Upper lobe of right lung (tissue), 1 donor: ENCODE measurements at regions not wholly inside any gene's neighbourhood (a gene's known extent, or its start where the extent isn't known, plus 50 kb on each side); places are given as distances from the start of the nearest gene placed in this dataset.

ENCODE experiments used
- ATAC-seq: fragments of 200-7000 bp; cut with Tn5 transposase; one replicate; pipeline ENCODE4 v1.9.1; 2020; ENCODE audit warnings: mild to moderate bottlenecking, moderate library complexity
- DNase-seq: peaks from one replicate; pipeline ENCODE4 v3.0.0-alpha.2; 2020
- H3K27ac ChIP-seq: fragments of 200-600 bp; one replicate; pipeline ENCODE4 v1.8.0; 2022
- H3K27me3 ChIP-seq: fragments of 200-600 bp; one replicate; pipeline ENCODE4 v1.8.0; 2022; ENCODE audit warnings: mild to moderate bottlenecking
- H3K36me3 ChIP-seq: fragments of 200-600 bp; one replicate; pipeline ENCODE4 v1.8.0; 2022
- H3K4me1 ChIP-seq: fragments of 200-600 bp; one replicate; pipeline ENCODE4 v1.8.0; 2022
- H3K4me3 ChIP-seq: fragments of 200-600 bp; one replicate; pipeline ENCODE4 v1.8.0; 2022; ENCODE audit warnings: mild to moderate bottlenecking
- H3K9me3 ChIP-seq: fragments of 200-600 bp; one replicate; pipeline ENCODE4 v1.8.0; 2022
- CTCF ChIP-seq: fragments of 200-600 bp; IDR thresholded peaks from one replicate; pipeline ENCODE4 v1.8.0; 2022; ENCODE audit warnings: antibody characterized with exemption
- intact Hi-C: fragments of 100-400 bp; cut with DNase I; formaldehyde crosslinking; loops from one replicate; pipeline ENCODE4 v1.11.0; 2022
- donor health status: DM: no; HTN: yes; CAD: no; lungs with severe emphysema.

- H3K27me3 ChIP-seq = no peaks in the 10 kb centered on the region
- H3K4me1 ChIP-seq = no peaks in the 10 kb centered on the region
- no peak for TF ChIP-seq CTCF
- ATAC-seq (no peak), DNase-seq (no peak)
- no peak overlapping the region for H3K27ac ChIP-seq
- intact Hi-C loops = no loop called here
- no peaks in the 10 kb centered on the region for H3K36me3 ChIP-seq
- H3K4me3 ChIP-seq = no peak overlapping the region
- no peaks in the 10 kb centered on the region for H3K9me3 ChIP-seq
Observed at GRCh38 chr4:130699004-130699403, 1603.1 kb downstream of the C4orf33 start.

- DNase-seq = no peak
- Histone ChIP-seq H3K9me3 (no peaks in the 10 kb centered on the region), H3K27ac (no peak overlapping the region), H3K27me3 (no peaks in the 10 kb centered on the region), H3K4me1 (no peaks in the 10 kb centered on the region), H3K36me3 (no peaks in the 10 kb centered on the region), H3K4me3 (no peak overlapping the region)
- no peak for ATAC-seq
- intact Hi-C loops = no loop called here
- no peak for TF ChIP-seq CTCF
Observed at GRCh38 chr4:130703211-130703935, 1607.4 kb downstream of the C4orf33 start.

GRCh38 chr4:130705023-130705422, 1609.1 kb downstream of the C4orf33 start:
- no peaks in the 10 kb centered on the region for H3K27me3 ChIP-seq
- H3K27ac ChIP-seq = no peak overlapping the region
- H3K9me3 ChIP-seq = no peaks in the 10 kb centered on the region
- intact Hi-C loops = no loop called here
- no peaks in the 10 kb centered on the region for H3K4me1 ChIP-seq
- DNase-seq (no peak), ATAC-seq (no peak)
- TF ChIP-seq CTCF = no peak
- H3K36me3 ChIP-seq = no peaks in the 10 kb centered on the region
- no peak overlapping the region for H3K4me3 ChIP-seq

- Histone ChIP-seq H3K27me3 (no peaks in the 10 kb centered on the region), H3K27ac (no peak overlapping the region), H3K36me3 (no peaks in the 10 kb centered on the region), H3K9me3 (no peaks in the 10 kb centered on the region), H3K4me3 (no peak overlapping the region), H3K4me1 (no peaks in the 10 kb centered on the region)
- TF ChIP-seq CTCF = no peak
- no peak for ATAC-seq
- no peak for DNase-seq
- intact Hi-C loops = no loop called here
Observed at GRCh38 chr4:130712038-130712437, 1616.1 kb downstream of the C4orf33 start.

- no peaks in the 10 kb centered on the region for H3K27me3 ChIP-seq
- intact Hi-C loops = no loop called here
- DNase-seq (no peak), ATAC-seq (no peak)
- no peak for TF ChIP-seq CTCF
- no peaks in the 10 kb centered on the region for H3K36me3 ChIP-seq
- no peaks in the 10 kb centered on the region for H3K4me1 ChIP-seq
- H3K27ac ChIP-seq = no peak overlapping the region
- no peaks in the 10 kb centered on the region for H3K9me3 ChIP-seq
- H3K4me3 ChIP-seq = no peak overlapping the region
Observed at GRCh38 chr4:130714006-130714405, 1618.1 kb downstream of the C4orf33 start.

GRCh38 chr4:130722361-130722760, 1626.4 kb downstream of the C4orf33 start:
- no peaks in the 10 kb centered on the region for H3K27me3 ChIP-seq
- H3K36me3 ChIP-seq = no peaks in the 10 kb centered on the region
- intact Hi-C loops = no loop called here
- H3K9me3 ChIP-seq = no peaks in the 10 kb centered on the region
- H3K4me3 ChIP-seq = no peak overlapping the region
- no peak for ATAC-seq
- no peak for TF ChIP-seq CTCF
- H3K4me1 ChIP-seq = no peaks in the 10 kb centered on the region
- no peak overlapping the region for H3K27ac ChIP-seq
- DNase-seq = no peak
